ENCODE measurements at regions not wholly inside any gene's neighbourhood (a gene's known extent, or its start where the extent isn't known, plus 50 kb on each side); places are given as distances from the start of the nearest gene placed in this dataset.

GRCh38 chr17:65362826-65363225 lies 198.6 kb downstream of the AXIN2 start:
- no peak for DNase-seq
- Histone ChIP-seq H3K9me3 (ENCODE audit: control insufficient read depth in 4 of 4, insufficient read depth in 3 of 4, low read length in 3 of 4) (peaks cover 0 to 3% (median 0%) of the 10 kb centered on the region in 4 donors), H3K27ac (ENCODE audit: low read depth in 1 of 2, low read length in 1 of 2) (no peak overlapping the region), H3K36me3 (ENCODE audit: control insufficient read depth in 4 of 4, insufficient read depth in 4 of 4, low read length in 4 of 4) (no peaks in the 10 kb centered on the region), H3K4me1 (ENCODE audit: control insufficient read depth in 5 of 5, insufficient read depth in 5 of 5, low read length in 5 of 5) (no peaks in the 10 kb centered on the region), H3K27me3 (ENCODE audit: control insufficient read depth in 3 of 3, insufficient read depth in 3 of 3, low read length in 2 of 3) (no peaks in the 10 kb centered on the region), H3K4me3 (no peak overlapping the region), H3K9ac (ENCODE audit: insufficient read depth in 1 of 2, low read length in 2 of 2) (no peak overlapping the region)
- ATAC-seq (ENCODE audit: insufficient read depth, low FRiP score): no peak
- TF ChIP-seq, protein P1, sequence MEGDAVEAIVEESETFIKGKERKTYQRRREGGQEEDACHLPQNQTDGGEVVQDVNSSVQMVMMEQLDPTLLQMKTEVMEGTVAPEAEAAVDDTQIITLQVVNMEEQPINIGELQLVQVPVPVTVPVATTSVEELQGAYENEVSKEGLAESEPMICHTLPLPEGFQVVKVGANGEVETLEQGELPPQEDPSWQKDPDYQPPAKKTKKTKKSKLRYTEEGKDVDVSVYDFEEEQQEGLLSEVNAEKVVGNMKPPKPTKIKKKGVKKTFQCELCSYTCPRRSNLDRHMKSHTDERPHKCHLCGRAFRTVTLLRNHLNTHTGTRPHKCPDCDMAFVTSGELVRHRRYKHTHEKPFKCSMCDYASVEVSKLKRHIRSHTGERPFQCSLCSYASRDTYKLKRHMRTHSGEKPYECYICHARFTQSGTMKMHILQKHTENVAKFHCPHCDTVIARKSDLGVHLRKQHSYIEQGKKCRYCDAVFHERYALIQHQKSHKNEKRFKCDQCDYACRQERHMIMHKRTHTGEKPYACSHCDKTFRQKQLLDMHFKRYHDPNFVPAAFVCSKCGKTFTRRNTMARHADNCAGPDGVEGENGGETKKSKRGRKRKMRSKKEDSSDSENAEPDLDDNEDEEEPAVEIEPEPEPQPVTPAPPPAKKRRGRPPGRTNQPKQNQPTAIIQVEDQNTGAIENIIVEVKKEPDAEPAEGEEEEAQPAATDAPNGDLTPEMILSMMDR (IDR thresholded peaks at IDR 0.05; ENCODE audit: control extremely low read depth, extremely low read depth): no peak
- 59 to 75% methylated on average over 2 of the region's 2 CpGs for WGBS, 2 donors

DNA sequence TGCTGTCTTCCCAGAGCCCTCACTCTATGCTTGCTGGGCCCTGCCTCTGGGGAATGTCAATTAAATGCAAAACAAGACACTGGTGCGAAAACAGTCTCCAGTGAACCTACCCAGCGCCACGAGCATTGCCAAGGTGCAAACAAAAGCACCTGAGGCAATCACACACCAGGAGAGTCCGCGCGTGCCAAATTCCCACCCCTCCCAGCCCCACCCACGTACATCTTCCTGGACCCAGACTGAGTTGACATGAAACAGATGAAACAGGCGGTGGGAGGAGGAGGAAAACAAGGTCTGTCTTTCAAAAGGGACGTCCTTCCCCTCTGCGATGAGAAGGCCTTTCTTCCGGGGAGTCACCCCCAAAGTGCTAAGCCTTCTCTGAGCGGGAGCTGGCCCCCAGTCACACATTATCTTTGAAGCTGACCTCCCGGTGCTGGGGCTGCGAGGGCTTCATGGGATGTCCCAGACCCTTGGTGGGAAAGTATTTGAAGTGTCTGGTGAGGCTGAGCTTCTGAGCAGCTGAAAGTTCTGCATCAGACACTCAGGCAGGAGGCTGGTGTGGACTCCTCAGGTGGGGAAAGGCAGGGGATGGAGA lies 200.4 kb downstream of the AXIN2 start:
- no peak for DNase-seq
- no peak overlapping the region for H3K4me3 ChIP-seq
- no peaks in the 10 kb centered on the region for H3K4me1 ChIP-seq (ENCODE audit: control insufficient read depth in 5 of 5, insufficient read depth in 5 of 5, low read length in 5 of 5)
- no peaks in the 10 kb centered on the region for H3K27me3 ChIP-seq (ENCODE audit: control insufficient read depth in 3 of 3, insufficient read depth in 3 of 3, low read length in 2 of 3)
- no peaks in the 10 kb centered on the region for H3K36me3 ChIP-seq (ENCODE audit: control insufficient read depth in 4 of 4, insufficient read depth in 4 of 4, low read length in 4 of 4)
- no peak overlapping the region for H3K9ac ChIP-seq (ENCODE audit: insufficient read depth in 1 of 2, low read length in 2 of 2)
- no peak for ATAC-seq (ENCODE audit: insufficient read depth, low FRiP score)
- H3K27ac ChIP-seq (ENCODE audit: low read depth in 1 of 2, low read length in 1 of 2): no peak overlapping the region
- peaks cover 0 to 3% (median 0%) of the 10 kb centered on the region in 4 donors for H3K9me3 ChIP-seq (ENCODE audit: control insufficient read depth in 4 of 4, insufficient read depth in 3 of 4, low read length in 3 of 4)
- 85 to 88% methylated on average over 14 of the region's 14 CpGs for WGBS, 2 donors
- TF ChIP-seq, protein P1 (IDR thresholded peaks at IDR 0.05; ENCODE audit: control extremely low read depth, extremely low read depth): no peak

- no peak for DNase-seq
- TF ChIP-seq, protein P1 (IDR thresholded peaks at IDR 0.05; ENCODE audit: control extremely low read depth, extremely low read depth): no peak
- H3K36me3 ChIP-seq (ENCODE audit: control insufficient read depth in 4 of 4, insufficient read depth in 4 of 4, low read length in 4 of 4): no peaks in the 10 kb centered on the region
- 83 to 86% methylated on average over 3 of the region's 3 CpGs for WGBS, 2 donors
- H3K27me3 ChIP-seq (ENCODE audit: control insufficient read depth in 3 of 3, insufficient read depth in 3 of 3, low read length in 2 of 3): no peaks in the 10 kb centered on the region
- no peak overlapping the region for H3K9ac ChIP-seq (ENCODE audit: insufficient read depth in 1 of 2, low read length in 2 of 2)
- no peak overlapping the region for H3K4me3 ChIP-seq
- H3K9me3 ChIP-seq (ENCODE audit: control insufficient read depth in 4 of 4, insufficient read depth in 3 of 4, low read length in 3 of 4): peaks cover 0 to 3% (median 0%) of the 10 kb centered on the region in 4 donors
- H3K27ac ChIP-seq (ENCODE audit: low read depth in 1 of 2, low read length in 1 of 2): no peak overlapping the region
- no peak for ATAC-seq (ENCODE audit: insufficient read depth, low FRiP score)
- H3K4me1 ChIP-seq (ENCODE audit: control insufficient read depth in 5 of 5, insufficient read depth in 5 of 5, low read length in 5 of 5): no peaks in the 10 kb centered on the region
Measured at GRCh38 chr17:65359016-65359415, 202.4 kb downstream of the AXIN2 start.

GRCh38 chr17:65356536-65356935 lies 204.9 kb downstream of the AXIN2 start:
- TF ChIP-seq, protein P1 (IDR thresholded peaks at IDR 0.05; ENCODE audit: control extremely low read depth, extremely low read depth): no peak

More at GRCh38 chr17:65356536-65356935, 204.9 kb downstream of the AXIN2 start:
- Histone ChIP-seq H3K27me3 (ENCODE audit: control insufficient read depth in 3 of 3, insufficient read depth in 3 of 3, low read length in 2 of 3) (no peaks in the 10 kb centered on the region), H3K9ac (ENCODE audit: insufficient read depth in 1 of 2, low read length in 2 of 2) (no peak overlapping the region), H3K9me3 (ENCODE audit: control insufficient read depth in 4 of 4, insufficient read depth in 3 of 4, low read length in 3 of 4) (peaks cover 0 to 3% (median 0%) of the 10 kb centered on the region in 4 donors), H3K36me3 (ENCODE audit: control insufficient read depth in 4 of 4, insufficient read depth in 4 of 4, low read length in 4 of 4) (no peaks in the 10 kb centered on the region), H3K4me1 (ENCODE audit: control insufficient read depth in 5 of 5, insufficient read depth in 5 of 5, low read length in 5 of 5) (no peaks in the 10 kb centered on the region), H3K4me3 (no peak overlapping the region), H3K27ac (ENCODE audit: low read depth in 1 of 2, low read length in 1 of 2) (no peak overlapping the region)
- DNase-seq (no peak), ATAC-seq (ENCODE audit: insufficient read depth, low FRiP score) (no peak)
- WGBS, 2 donors: 89 to 93% methylated on average over 5 of the region's 5 CpGs

Data from lung (tissue), 11 donors.